HEK293T (cell line): ENCODE measurements at regions not wholly inside any gene's neighbourhood (a gene's known extent, or its start where the extent isn't known, plus 50 kb on each side); places are given as distances from the start of the nearest gene placed in this dataset.

ENCODE experiments used
- CTCF ChIA-PET: fragments of 350-600 bp; formaldehyde crosslinking; extraction: SDS; loops from one replicate; lab custom pipeline; 2021; ENCODE audit warnings: antibody characterized with exemption, inconsistent platforms; lab: Yijun Ruan, JAX
- POLR2A ChIA-PET: fragments of 350-600 bp; formaldehyde crosslinking; extraction: SDS; loops from one replicate; lab custom pipeline; 2020; ENCODE audit warnings: antibody characterized with exemption, inconsistent platforms; lab: Yijun Ruan, JAX
- DNase-seq: peaks from one replicate; pipeline ENCODE4 v3.0.0; 2012; ENCODE audit warnings: mixed read lengths; ENCODE audit errors: extremely low spot score
- ARNT ChIP-seq: fragments of 450-650 bp; IDR thresholded peaks from 2 replicates; pipeline ENCODE4 v1.6.1; 2017; ENCODE audit warnings: mild to moderate bottlenecking
- BHLHE40 ChIP-seq: fragments of 450-650 bp; IDR thresholded peaks from 2 replicates; pipeline ENCODE4 v1.6.1; 2016; ENCODE audit warnings: mild to moderate bottlenecking, moderate library complexity, borderline replicate concordance
- CTBP1 ChIP-seq: fragments of 450-650 bp; IDR thresholded peaks from 2 replicates; pipeline ENCODE4 v1.6.1; 2016; ENCODE audit warnings: borderline replicate concordance
- ELF4 ChIP-seq: fragments of 450-650 bp; IDR thresholded peaks from 2 replicates; pipeline ENCODE4 v1.6.1; 2017; ENCODE audit warnings: antibody characterized with exemption
- FOXA1 ChIP-seq: fragments of 450-650 bp; IDR thresholded peaks from 2 replicates; pipeline ENCODE4 v1.6.1; 2016; ENCODE audit warnings: mild to moderate bottlenecking
- FOXK2 ChIP-seq: fragments of 450-650 bp; IDR thresholded peaks from 2 replicates; pipeline ENCODE4 v1.6.1; 2016; ENCODE audit warnings: mild to moderate bottlenecking
- FOXM1 ChIP-seq: fragments of 450-650 bp; IDR thresholded peaks from 2 replicates; pipeline ENCODE4 v1.6.1; 2017; ENCODE audit warnings: mild to moderate bottlenecking, borderline replicate concordance
- HDGF ChIP-seq: fragments of 450-650 bp; IDR thresholded peaks from 2 replicates; pipeline ENCODE4 v1.6.1; 2017; ENCODE audit warnings: antibody characterized with exemption, borderline replicate concordance
- L3MBTL2 ChIP-seq: fragments of 450-650 bp; conservative IDR thresholded peaks from 2 replicates; pipeline ENCODE4 v1.6.1; 2016; ENCODE audit warnings: mild to moderate bottlenecking
- LEF1 ChIP-seq: fragments of 450-650 bp; IDR thresholded peaks from 2 replicates; pipeline ENCODE4 v1.6.1; 2017; ENCODE audit warnings: mild to moderate bottlenecking, borderline replicate concordance
- NFRKB ChIP-seq: fragments of 450-650 bp; IDR thresholded peaks from 2 replicates; pipeline ENCODE4 v1.6.1; 2016; ENCODE audit warnings: mild to moderate bottlenecking, moderate library complexity
- SP1 ChIP-seq: fragments of 450-650 bp; IDR thresholded peaks from 2 replicates; pipeline ENCODE4 v1.6.1; 2017
- SUZ12 ChIP-seq: fragments of 450-650 bp; IDR thresholded peaks from 2 replicates; pipeline ENCODE4 v1.6.1; 2016; ENCODE audit warnings: mild to moderate bottlenecking
- TARDBP ChIP-seq: fragments of 450-650 bp; IDR thresholded peaks from 2 replicates; pipeline ENCODE4 v1.6.1; 2016
- ZNF384 ChIP-seq: fragments of 450-650 bp; IDR thresholded peaks from 2 replicates; pipeline ENCODE4 v1.6.1; 2016
- TF ChIP-seq, protein P1 (sequence below): fragments of 450-650 bp; IDR thresholded peaks from 2 replicates; pipeline ENCODE4 v1.6.1; 2016

DNA sequence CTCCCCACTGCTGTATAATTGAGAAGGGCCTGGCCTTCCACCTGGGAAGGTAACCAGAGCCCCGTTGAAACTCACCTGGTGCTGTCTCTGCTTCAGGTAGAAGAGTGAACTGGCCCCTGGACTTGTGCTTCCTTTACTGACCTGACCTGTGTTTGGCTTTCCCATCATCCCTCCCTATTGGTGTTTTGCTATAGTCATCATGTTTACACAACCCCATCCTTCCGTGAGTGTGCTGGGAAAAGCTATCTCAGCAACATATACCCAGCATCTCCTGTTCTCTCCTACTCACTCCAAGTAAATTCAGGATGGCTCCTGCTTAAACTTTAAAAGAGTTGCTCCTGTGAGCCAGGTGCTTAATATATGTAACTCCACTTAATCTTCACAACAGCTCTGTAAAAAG is 77.2 kb upstream of the TSC22D2 start:
- TF ChIP-seq NFRKB (no peak), SUZ12 (no peak)
- ChIA-PET CTCF (no interaction called here), POLR2A (no interaction called here)
- DNase-seq = no peak

DNA sequence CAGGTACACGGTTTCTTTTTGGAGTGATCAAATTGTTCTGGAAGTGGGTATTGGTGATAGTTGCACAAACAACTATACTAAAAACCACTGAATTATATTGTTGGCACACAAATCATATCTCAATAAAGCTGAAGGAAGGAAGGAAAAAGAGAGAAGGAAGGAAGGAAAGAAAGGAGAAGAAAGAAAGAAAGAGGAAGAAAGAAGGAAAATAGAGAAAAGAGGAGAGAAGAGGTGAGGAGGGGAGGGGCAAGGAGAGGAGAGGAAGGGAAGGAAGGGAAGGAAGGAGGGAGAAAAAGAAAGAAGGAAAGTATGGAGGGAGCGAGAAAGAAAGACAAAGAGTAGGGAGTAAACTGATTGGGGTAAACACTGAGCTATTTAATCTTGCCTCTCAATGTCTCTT is 77.9 kb upstream of the TSC22D2 start:
- POLR2A ChIA-PET = no interaction called here

DNA sequence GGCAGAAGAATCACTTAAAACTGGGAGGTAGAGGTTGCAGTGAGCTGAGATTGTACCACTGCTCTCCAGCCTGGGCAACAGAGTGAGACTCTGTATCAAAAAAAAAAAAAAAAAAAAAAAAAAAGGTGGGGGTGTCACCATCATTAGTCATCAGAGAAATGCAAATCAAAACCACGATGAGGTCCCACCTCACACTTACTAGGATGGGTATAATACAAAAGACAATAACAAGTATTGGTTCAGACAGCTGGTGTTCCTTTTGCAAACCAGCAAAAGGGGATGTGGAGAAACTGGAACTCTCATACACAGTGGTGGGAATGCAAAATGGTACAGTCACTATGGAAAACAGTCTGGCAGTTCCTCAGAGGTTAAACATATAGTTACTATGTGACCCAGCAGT is 78.7 kb upstream of the TSC22D2 start:
- DNase-seq = no peak
- ChIA-PET CTCF (no interaction called here), POLR2A (no interaction called here)
- TF ChIP-seq CTBP1 (no peak), FOXA1 (no peak), ZNF384 (no peak), SP1 (no peak), NFRKB (no peak), LEF1 (no peak), FOXM1 (no peak), HDGF (no peak), L3MBTL2 (no peak), SUZ12 (no peak), BHLHE40 (no peak), ELF4 (no peak)

More for the DNA sequence above, 77.9 kb upstream of the TSC22D2 start:
- TF ChIP-seq SP1 (no peak), SUZ12 (no peak), FOXM1 (no peak), FOXK2 (no peak), LEF1 (no peak), NFRKB (no peak)
- TF ChIP-seq, protein P1, sequence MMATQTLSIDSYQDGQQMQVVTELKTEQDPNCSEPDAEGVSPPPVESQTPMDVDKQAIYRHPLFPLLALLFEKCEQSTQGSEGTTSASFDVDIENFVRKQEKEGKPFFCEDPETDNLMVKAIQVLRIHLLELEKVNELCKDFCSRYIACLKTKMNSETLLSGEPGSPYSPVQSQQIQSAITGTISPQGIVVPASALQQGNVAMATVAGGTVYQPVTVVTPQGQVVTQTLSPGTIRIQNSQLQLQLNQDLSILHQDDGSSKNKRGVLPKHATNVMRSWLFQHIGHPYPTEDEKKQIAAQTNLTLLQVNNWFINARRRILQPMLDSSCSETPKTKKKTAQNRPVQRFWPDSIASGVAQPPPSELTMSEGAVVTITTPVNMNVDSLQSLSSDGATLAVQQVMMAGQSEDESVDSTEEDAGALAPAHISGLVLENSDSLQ = no peak
- DNase-seq = no peak
- CTCF ChIA-PET = no interaction called here

DNA sequence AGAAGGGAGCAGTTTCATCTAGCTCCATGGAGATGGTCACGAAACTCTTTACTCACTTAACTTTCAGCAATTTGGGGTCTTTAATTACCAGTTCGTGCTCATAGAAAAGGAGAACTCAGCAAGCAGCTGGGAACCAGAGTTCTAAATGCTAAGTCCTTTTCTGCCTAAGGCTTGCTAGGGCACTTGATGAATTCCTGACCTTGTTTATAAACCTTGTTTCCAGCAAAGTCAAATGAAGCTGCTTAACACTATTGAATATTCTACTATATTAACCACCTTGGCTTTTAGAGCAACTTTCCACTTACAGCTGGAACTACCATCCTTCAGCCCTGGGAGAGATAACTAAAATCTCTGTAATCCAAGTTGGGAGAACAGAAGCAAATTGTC is 79.5 kb upstream of the TSC22D2 start:
- POLR2A ChIA-PET = no interaction called here
- no peak for DNase-seq
- CTCF ChIA-PET = no interaction called here
- TF ChIP-seq, protein P1 = no peak
- TF ChIP-seq ARNT = no peak
- no peak for TF ChIP-seq L3MBTL2
- no peak for TF ChIP-seq SP1
- no peak for TF ChIP-seq BHLHE40
- no peak for TF ChIP-seq TARDBP
- TF ChIP-seq FOXA1 = no peak

DNA sequence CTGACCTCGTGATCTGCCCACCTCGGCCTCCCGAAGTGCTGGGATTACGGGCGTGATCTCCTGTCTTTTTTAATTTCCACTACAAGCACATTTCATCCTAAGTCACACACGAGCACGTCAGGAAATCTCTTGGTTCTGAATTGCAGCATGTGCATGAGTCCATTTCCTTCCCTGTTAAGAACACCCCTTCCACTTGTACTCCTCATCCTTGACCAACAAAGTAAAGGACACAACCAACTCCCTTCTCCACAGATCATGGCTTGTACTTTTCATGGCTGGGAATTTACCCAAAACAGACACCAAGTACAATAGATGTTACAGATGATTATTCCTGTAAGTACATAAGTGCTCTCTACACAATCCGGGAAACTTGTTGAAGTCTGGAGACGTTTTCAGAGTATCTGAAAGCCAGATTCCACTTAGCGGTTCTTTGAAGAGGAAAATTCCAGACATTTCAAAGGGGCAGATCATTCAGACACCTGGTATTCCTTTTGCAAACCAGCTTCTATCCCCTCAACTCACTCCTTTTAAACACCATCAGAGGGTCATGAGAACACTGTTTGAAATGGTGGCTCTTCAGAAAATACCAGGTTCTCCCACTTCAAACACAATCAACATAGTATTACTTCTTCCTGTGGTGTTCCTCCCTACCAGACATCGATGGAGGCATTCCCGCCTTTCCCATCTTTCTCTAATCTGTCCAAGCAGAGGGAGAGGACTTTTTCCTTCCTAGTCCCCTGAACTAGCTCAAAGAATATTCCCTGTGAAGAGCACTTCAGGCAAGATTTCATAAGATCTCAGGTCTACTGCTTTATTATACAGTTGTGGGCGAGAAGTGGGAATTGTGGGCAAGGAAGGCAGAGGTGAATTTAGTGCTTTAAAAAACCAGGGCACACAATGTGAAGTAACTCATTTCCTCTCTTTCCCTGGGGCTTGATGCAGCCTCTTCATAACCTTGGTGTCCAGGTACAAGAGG is 80.1 kb upstream of the TSC22D2 start:
- no peak for TF ChIP-seq LEF1
- no peak for TF ChIP-seq FOXA1
- TF ChIP-seq SUZ12 = no peak
- no peak for TF ChIP-seq ELF4
- no peak for TF ChIP-seq NFRKB
- no peak for TF ChIP-seq CTBP1
- no peak for TF ChIP-seq BHLHE40
- no peak for TF ChIP-seq L3MBTL2
- TF ChIP-seq FOXK2 = no peak
- TF ChIP-seq TARDBP = no peak
- TF ChIP-seq ARNT = no peak
- TF ChIP-seq SP1 = no peak
- TF ChIP-seq, protein P1 = no peak
- TF ChIP-seq ZNF384 = no peak
- no peak for TF ChIP-seq HDGF
- no peak for TF ChIP-seq FOXM1
- ChIA-PET CTCF (no interaction called here), POLR2A (no interaction called here)
- no peak for DNase-seq

DNA sequence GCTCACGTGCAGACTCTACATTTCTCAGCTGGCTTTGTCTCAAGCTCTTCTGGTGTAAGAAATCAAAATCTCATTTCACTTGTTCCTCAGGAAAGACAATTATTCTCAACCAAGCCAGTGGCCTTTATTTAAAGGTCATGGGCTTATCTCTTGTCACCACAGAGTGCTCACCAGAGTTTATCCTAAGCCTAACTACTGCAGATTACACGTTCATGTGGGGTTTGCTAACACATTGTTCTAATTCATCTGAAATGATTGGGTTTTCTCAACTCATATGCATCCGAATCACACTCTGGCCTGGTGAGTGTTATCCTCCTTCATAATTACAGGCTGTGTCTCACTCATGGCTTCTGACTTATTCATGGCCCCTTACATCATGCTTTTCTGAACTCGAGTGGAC is 83.3 kb upstream of the TSC22D2 start:
- POLR2A ChIA-PET = interaction anchor here (0.7 kb wide), 1 partner anchor 83 kb away, joined by 3 read pairs; the partner anchor contains the start of gene TSC22D2
- CTCF ChIA-PET = interaction anchor here (0.5 kb wide), 1 partner anchor 60 kb away, joined by 4 read pairs; no protein-coding TSS in a partner anchor
- DNase-seq = no peak
- TF ChIP-seq ARNT = no peak
- TF ChIP-seq FOXK2 = no peak

DNA sequence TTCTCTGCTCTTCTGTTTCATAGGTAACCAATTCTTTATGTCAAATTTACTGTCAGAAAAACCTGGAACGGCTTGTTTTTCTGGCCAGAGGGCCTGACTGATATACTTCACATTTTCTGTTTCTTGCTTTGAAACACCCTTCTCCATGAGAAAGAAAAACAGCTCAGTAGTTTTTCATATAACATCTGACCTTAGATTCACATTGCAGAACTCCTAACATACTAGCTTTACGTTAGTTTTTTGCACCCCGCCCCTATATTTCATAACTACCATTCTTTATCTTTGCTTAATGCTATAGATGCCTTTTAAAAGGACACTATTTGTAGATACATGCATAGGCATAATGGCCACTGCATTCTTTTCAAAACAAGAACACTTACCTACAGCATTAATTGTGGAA is 83.9 kb upstream of the TSC22D2 start:
- POLR2A ChIA-PET = interaction anchor here (0.7 kb wide), 1 partner anchor 84 kb away, joined by 3 read pairs; the partner anchor contains the start of gene TSC22D2
- DNase-seq = no peak

More for the DNA sequence above, 83.9 kb upstream of the TSC22D2 start:
- CTCF ChIA-PET = no interaction called here
- TF ChIP-seq, protein P1 = no peak
- no peak for TF ChIP-seq NFRKB
- no peak for TF ChIP-seq ELF4
- no peak for TF ChIP-seq BHLHE40
- no peak for TF ChIP-seq ZNF384
- TF ChIP-seq SP1 = no peak
- TF ChIP-seq L3MBTL2 = no peak
- no peak for TF ChIP-seq FOXM1
- TF ChIP-seq SUZ12 = no peak
